ENCODE measurements at regions not wholly inside any gene's neighbourhood (a gene's known extent, or its start where the extent isn't known, plus 50 kb on each side); places are given as distances from the start of the nearest gene placed in this dataset.
"Not testable (repeated sequence)": the region's sequence is repeated elsewhere in the genome, so short reads cannot be mapped to it uniquely, and the experiment has no call there.

GRCh38 chr12:91455321-91455720, 272.7 kb upstream of the DCN start:
- TF ChIP-seq ZFX (IDR thresholded peaks at IDR 0.05) (no peak), CTCF (conservative IDR thresholded peaks at IDR 0.05) (no peak)

GRCh38 chr12:91454179-91454578, 271.6 kb upstream of the DCN start:
- H3K27ac ChIP-seq = no peak overlapping the region
- TF ChIP-seq CTCF (conservative IDR thresholded peaks at IDR 0.05) (no peak), ZFX (IDR thresholded peaks at IDR 0.05) (no peak)

More at GRCh38 chr12:91455321-91455720, 272.7 kb upstream of the DCN start:
- H3K27ac ChIP-seq = no peak overlapping the region

- H3K27ac ChIP-seq = not testable (repeated sequence)
Observed at GRCh38 chr12:91452464-91452863, 269.8 kb upstream of the DCN start.

GRCh38 chr12:91441993-91442952, 259.7 kb upstream of the DCN start:
- TF ChIP-seq CTCF (conservative IDR thresholded peaks at IDR 0.05) = no peak
- TF ChIP-seq ZFX (IDR thresholded peaks at IDR 0.05) = no peak
- H3K27ac ChIP-seq = no peak overlapping the region

GRCh38 chr12:91441246-91441645, 258.6 kb upstream of the DCN start:
- TF ChIP-seq CTCF (conservative IDR thresholded peaks at IDR 0.05) (no peak), ZFX (IDR thresholded peaks at IDR 0.05) (no peak)
- no peak overlapping the region for H3K27ac ChIP-seq

- TF ChIP-seq ZFX (IDR thresholded peaks at IDR 0.05) = no peak
- no peak for TF ChIP-seq CTCF (conservative IDR thresholded peaks at IDR 0.05)
- no peak overlapping the region for H3K27ac ChIP-seq
Observed at GRCh38 chr12:91434081-91434480, 251.5 kb upstream of the DCN start.

- TF ChIP-seq ZFX (IDR thresholded peaks at IDR 0.05) (no peak), CTCF (conservative IDR thresholded peaks at IDR 0.05) (no peak)
- no peak overlapping the region for H3K27ac ChIP-seq
Observed at GRCh38 chr12:91432755-91433154, 250.1 kb upstream of the DCN start.

GRCh38 chr12:91432089-91432488, 249.5 kb upstream of the DCN start:
- H3K27ac ChIP-seq = no peak overlapping the region
- no peak for TF ChIP-seq ZFX (IDR thresholded peaks at IDR 0.05)
- TF ChIP-seq CTCF (conservative IDR thresholded peaks at IDR 0.05) = no peak
